AG10803 (cell line): ENCODE measurements at regions not wholly inside any gene's neighbourhood (a gene's known extent, or its start where the extent isn't known, plus 50 kb on each side); places are given as distances from the start of the nearest gene placed in this dataset.

ENCODE experiments used
- DNase-seq: peaks from one replicate; pipeline ENCODE4 v3.0.0; 2010; ENCODE audit warnings: low read depth
- H3K4me3 ChIP-seq: 2 replicates; pipeline ENCODE4 v1.5.1; 2011; ENCODE audit warnings: mild to moderate bottlenecking, low read length, control low read depth
- TF ChIP-seq, protein P1 (sequence below): conservative IDR thresholded peaks from 2 replicates; pipeline ENCODE4 v1.5.1; 2011; ENCODE audit warnings: mild to moderate bottlenecking, low read length, control low read depth, inconsistent platforms

DNA sequence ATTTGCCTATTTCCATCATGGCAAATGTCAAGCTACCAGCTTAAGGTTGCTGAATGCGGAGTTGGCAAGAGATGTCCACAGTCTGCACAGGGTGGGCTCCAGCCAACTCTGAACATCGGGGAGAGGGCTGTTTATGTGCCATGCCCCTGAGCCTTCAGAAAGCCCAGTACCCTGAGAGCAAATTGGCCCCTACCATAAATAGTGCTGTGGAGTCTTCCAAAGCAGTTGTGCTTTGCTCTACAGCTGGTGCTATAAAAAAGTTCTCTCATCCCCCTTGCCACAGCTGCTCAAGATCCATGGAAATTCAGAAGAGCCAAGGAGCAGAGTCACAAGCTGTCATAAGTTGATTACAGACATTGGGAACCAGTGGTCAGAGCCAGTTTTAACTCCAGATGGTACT lies 85.6 kb upstream of the CLDN14 start:
- H3K4me3 ChIP-seq, result no peak overlapping the region
- TF ChIP-seq, protein P1, sequence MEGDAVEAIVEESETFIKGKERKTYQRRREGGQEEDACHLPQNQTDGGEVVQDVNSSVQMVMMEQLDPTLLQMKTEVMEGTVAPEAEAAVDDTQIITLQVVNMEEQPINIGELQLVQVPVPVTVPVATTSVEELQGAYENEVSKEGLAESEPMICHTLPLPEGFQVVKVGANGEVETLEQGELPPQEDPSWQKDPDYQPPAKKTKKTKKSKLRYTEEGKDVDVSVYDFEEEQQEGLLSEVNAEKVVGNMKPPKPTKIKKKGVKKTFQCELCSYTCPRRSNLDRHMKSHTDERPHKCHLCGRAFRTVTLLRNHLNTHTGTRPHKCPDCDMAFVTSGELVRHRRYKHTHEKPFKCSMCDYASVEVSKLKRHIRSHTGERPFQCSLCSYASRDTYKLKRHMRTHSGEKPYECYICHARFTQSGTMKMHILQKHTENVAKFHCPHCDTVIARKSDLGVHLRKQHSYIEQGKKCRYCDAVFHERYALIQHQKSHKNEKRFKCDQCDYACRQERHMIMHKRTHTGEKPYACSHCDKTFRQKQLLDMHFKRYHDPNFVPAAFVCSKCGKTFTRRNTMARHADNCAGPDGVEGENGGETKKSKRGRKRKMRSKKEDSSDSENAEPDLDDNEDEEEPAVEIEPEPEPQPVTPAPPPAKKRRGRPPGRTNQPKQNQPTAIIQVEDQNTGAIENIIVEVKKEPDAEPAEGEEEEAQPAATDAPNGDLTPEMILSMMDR, result no peak
- no peak for DNase-seq

DNA sequence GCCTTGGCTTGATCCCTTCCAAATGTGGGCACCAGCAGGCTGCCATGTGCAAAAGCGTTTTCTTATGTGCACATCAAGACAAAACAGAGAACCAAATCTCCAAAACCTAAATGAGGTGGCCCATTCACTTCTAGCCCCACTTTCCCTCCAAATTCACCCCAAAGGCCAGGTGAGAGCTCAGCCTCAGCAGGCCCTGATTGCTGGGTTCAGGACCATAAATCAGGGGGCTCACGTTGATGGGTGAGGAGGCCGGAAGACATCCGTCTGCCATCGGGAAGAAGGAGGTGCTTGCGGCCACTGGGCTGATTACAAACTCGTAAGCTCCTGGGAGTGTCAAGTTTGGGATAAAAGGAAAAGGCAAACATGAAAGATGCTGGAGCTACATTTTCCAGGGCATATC lies 86.7 kb upstream of the CLDN14 start:
- TF ChIP-seq, protein P1, result no peak
- no peak overlapping the region for H3K4me3 ChIP-seq
- no peak for DNase-seq

DNA sequence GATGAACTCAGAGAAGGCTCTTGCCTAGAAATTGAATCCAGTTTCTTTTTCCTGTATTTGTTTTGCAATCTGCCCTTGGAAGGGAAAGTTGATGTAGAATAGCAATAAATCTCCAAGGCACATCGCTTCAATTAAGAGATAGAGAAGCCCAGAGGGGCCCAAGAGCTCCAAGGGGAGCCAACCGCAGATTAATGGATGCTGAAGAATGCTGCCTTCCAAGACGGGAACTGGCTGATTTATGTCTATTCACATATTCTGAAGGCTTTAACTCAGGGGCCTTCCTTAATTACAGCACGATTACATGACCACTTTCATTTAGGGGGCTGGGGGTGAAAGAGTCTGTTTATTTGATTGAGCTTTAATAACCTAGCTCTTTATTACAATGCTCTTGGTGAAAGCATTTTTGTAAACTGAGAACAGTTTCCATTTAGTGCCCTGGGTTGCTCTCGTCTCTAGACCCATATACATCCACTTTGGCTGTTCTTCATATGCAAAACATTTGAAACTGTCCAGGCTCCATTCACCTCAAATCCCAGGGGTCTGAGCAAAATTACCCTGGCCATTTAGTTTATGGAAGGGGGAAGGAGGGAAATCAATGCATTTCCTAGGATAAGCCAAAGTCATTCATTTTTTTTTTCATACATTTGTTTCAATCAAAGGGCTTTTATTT lies 87.4 kb upstream of the CLDN14 start:
- TF ChIP-seq, protein P1, result no peak
- peak; percentile 35 for DNase-seq
- no peak overlapping the region for H3K4me3 ChIP-seq

DNA sequence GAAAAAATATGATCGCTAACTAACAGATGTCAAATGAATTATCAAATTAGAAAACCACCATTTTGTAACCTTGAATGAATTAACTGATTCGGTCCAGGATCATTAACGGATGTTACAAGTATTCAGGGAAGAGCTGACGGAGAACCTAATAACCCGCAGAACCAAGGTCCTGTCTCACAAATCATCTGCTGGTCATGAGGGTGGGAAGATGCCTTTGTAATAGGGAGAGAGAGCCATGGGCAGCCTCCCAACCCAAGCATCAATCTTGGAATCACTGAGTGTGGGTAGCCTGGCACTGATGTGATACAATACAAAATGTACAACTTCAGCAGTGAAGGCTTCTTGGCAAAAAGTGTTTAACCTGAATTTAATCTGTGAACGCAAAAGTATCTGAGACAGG lies 89.6 kb upstream of the CLDN14 start:
- DNase-seq, result no peak
- TF ChIP-seq, protein P1, result no peak
- H3K4me3 ChIP-seq, result no peak overlapping the region

DNA sequence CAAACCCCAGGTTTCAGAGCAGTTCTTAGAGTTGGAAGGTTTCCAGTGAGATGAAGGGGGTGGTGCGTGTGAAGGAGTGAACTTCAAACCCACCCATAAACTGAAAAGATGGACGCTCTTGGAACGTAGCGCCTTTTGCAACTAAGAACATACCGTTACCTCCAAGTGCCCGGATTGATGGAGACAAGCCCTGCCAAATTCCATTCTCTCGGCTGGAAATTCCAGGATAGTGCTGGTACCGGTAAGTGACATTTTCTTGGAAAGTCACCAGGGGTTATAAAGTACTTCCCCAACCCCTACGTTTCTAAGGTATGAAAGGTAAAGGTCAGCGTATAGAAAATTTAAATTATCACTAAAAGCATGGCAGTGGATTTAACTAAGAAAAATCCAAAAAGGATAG lies 91.6 kb upstream of the CLDN14 start:
- TF ChIP-seq, protein P1, result no peak
- no peak for DNase-seq
- H3K4me3 ChIP-seq, result no peak overlapping the region

DNA sequence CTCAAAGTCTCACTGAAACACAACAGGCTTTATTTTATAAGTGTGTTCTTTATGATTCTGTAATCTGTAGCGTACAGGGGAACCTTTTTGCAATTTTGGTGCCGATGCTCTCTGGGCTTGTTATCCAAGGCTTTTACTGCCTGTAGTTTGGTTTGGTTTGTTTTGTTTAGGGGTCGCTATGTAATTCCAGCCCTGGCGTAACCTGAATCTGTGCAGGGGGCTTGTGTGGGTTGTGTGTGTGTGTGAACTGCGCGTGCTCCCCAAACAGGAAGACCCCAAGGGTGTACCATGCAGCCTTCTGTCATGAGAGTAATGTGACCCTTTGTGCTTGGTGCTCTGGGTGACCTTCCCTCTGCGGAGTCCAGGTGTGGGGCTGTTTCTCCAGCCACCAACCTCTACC lies 92.1 kb upstream of the CLDN14 start:
- no peak for DNase-seq
- no peak overlapping the region for H3K4me3 ChIP-seq
- TF ChIP-seq, protein P1, result no peak

DNA sequence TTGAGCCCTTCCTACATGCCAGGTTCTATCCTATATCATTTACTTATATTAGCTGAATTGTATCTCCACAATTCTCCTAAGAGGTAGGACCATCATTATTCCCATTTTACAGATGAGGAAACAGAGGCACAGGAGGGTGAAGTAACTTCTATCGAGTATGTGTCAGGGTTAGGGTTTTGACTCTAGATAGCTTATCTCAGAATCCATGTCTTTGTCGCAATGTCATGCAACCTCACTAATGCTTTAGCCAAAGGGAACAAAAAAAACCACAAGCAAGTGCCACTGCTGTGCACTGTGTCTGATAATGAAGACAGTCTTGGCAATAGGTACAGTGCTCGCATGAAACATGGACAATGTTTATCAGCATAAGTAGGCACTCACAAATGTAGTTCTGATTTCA lies 95.4 kb upstream of the CLDN14 start:
- TF ChIP-seq, protein P1, result no peak
- DNase-seq, result no peak

More for the DNA sequence above, 95.4 kb upstream of the CLDN14 start:
- H3K4me3 ChIP-seq, result no peak overlapping the region
